NCI-H748 (cell line): ENCODE measurements at regions not wholly inside any gene's neighbourhood (a gene's known extent, or its start where the extent isn't known, plus 50 kb on each side); places are given as distances from the start of the nearest gene placed in this dataset.

ENCODE experiments used
- DNase-seq: peaks from one replicate; lab custom pipeline; 2025; ENCODE audit not compliant: unreplicated experiment; lab: John Stamatoyannopoulos, UW

GRCh38 chr5:162323466-162323865, 255.9 kb downstream of the GABRG2 start:
- no peak for DNase-seq

DNA sequence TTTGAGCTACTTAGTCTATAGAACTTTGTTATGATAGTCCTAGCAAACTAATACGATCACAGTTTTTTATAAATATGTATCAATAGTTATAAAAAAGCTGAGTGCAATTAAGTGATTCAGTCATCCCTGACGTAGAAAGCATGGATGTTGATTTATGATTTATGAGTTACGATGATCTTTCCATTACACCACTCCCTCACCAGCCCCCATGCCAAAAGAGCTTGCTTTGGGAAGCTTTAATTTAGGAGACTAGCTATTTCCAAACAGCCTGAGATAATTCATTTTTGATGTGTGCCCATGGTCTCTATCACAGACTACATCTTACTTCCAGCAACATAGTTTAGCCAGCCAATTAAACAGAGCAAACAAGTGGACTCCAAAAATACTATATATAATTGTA, 256.8 kb downstream of the GABRG2 start:
- no peak for DNase-seq

- no peak for DNase-seq
Measured at GRCh38 chr5:162325143-162325727, 257.7 kb downstream of the GABRG2 start.

GRCh38 chr5:162334944-162335343, 267.4 kb downstream of the GABRG2 start:
- DNase-seq = no peak

DNA sequence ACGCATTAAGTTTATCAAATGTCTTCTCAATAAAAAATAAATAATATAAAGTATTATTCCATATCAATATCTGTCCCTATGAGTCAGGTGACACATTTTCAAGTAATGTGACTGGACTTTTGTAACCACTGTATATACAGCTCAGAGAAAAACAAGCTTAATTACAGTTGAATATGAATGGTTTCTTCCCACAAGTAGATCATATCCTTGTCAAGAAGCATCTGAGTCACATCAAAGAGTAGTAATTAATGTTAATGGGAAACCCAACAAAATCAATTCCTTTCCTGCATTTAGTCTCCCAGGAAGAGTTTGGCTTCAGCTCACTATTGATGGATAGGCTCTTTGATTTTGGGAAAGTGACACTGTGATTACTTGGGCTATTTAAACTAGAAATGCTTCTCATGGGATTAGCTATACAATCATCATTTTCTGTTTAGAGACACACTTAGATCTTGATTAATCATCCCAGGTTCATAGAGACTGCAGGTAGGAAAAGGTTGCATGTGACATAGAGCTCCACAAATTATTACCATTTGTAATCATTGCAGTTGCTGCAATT, 292.9 kb downstream of the GABRG2 start:
- no peak for DNase-seq

DNA sequence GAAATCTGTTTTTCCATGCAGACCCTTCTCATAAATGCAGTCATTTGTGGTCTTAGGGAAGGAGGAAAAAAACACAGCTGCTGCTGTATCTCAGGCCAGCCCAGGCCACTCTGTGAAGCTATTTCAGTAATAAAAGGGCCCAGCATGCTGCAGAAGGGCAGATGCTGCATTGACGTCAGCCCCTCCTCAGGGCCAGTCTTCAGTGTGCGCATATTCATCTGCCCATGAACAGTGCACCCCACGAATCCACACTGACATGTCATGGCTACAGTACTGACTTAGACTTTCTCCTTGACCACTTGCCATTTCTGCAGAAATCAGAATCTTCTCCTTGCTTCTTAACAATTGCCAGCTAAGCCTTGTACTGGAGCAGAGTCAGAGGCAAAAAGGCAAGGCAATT, 304.7 kb downstream of the GABRG2 start:
- DNase-seq = no peak

DNA sequence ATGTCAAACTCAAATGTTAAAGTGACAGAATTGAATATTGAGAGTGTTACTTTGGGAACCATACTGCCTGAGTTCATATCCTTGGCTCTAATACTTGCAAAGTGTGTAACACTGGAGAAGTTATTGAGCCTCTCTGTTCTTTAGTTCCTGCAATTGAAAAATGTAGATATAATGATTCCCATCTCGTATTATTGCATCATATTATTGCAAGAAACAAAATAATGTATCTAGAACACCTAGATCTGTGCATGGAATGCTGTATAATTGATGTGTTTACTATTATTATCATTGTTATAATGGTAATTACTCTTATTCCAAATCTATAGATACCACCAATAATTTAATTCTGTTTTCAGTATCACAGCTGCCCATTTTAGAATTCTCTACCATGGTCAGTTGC, 310.3 kb downstream of the GABRG2 start:
- no peak for DNase-seq

DNA sequence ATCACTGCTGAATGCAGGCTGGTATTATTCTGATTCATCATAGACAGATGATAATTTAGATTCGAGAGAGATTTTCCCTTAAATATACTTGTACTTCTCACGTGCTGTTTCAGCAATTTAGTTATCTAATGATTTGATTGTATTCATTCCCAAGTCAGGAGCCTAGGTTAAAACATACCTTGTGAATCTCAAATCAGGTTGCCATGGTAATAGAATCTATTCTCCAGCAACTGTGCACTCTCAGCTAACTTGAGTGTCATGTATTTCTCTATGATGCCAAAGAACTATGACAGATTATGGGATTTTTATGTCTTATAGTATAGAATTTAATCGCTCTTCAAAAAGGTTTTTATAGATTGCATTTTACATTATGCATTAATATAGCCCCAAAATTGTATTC, 315.3 kb downstream of the GABRG2 start:
- no peak for DNase-seq

- no peak for DNase-seq
Measured at GRCh38 chr5:162384225-162384624, 316.7 kb downstream of the GABRG2 start.

- DNase-seq = no peak
Measured at GRCh38 chr5:162391833-162392232, 324.3 kb downstream of the GABRG2 start.

DNA sequence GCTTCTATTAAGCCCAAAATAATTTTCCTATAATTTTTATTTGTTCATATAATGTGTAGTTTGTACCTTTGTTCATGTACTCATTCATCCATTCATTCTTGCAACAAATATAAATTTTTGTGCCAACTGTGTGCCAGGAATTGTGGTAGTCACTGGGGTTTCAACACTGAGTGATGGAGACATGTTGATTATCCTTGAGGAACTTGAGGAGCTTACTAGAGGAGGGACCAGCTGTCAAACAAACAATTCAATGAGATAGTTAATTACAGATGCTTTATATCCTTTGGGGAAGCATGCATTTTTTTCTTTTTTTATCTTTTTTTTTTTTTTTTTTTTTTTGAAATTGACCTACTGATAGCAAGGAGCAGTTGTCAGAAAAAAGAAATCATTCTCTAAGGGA, 324.8 kb downstream of the GABRG2 start:
- no peak for DNase-seq

DNA sequence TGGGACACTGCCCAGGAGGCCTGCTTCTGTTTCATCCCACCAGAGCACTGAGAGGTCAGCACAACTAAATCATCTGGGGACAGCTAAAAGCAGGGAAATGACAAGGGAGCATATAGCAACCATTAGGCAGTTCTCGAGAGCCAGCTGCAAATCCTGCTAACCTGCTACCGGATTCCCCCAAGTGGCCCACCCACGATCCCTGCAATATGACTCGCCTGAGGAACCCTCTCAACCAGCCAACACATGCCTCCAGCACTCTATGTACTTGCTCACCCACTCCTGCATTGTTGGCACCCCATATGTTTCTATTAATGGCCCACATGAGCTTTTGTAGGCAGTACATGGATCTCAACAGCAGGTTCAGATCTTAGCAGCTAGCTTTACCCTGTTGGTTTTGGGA, 326.0 kb downstream of the GABRG2 start:
- DNase-seq = no peak

DNA sequence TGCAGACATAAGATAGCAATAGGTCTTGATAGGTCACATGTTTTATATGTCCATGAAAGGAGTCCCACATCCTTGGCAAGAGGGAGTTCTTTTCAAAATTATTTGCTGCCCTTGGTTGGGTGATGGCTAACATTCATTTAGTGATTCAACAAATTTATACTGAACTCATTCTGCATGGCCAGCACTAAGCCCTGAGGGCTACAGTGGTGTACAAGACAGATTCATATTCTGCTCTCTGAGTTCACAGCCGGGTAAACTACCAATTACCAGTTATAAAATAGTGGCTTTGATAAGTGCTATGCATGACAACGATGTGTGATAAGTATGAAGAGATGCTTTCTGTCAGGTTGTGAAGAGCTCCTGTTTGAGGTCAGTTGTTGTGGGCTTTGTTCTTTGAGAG, 340.0 kb downstream of the GABRG2 start:
- no peak for DNase-seq

DNA sequence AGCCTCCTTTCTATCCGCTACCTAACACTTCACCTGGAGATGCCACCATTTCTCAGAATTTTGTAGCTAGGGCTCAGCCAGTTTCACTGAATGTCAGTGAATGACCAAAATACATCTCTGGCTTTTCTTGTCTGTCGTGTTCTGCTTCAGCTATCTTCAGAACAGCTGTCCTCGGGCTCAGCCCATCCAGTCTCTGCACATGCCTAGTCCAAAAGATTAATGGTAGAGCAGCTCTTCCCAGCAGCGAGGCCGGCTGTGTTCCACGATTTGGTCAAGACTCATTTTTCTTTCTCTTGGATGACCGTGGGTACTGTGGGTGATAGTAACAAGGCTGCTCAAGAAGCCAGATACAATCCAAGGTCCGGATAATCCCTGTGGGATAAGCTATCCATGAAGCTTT, 342.8 kb downstream of the GABRG2 start:
- no peak for DNase-seq

DNA sequence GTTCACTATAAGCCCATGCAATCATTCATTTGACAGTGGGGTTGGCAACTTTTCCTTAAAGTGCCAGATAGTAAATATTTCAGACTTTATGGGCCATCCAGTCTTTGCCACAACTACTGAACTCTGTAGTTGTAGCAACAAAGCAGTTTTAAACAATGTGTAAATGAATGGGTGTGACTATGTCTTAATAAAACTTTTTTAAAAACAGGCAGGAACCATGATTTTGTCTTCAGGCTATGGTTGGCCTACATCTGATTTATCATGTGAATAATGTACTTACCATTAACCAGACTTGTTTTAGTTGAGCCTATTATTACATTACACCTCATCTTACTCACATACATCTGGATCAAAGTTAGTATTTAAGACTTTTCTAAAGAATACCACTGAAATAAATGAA, 361.6 kb downstream of the GABRG2 start:
- no peak for DNase-seq

DNA sequence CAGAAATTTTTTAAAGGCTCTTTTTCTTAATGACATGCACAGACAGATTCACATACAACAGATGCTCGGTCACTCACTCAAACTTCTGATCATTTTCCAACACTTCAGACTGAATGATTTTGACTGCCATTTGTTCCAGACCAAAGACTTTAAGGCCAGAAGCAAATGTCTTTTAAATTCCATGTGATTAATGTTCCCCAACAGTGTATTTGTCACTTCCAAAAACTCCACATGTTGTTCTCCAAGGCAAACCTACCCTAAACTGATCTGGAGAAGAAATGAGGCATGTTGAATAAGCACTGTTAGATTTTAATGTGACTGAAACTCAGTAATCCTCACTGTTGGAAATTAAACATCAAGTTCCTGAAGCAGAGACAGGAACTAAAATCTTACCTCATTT, 366.7 kb downstream of the GABRG2 start:
- no peak for DNase-seq

DNA sequence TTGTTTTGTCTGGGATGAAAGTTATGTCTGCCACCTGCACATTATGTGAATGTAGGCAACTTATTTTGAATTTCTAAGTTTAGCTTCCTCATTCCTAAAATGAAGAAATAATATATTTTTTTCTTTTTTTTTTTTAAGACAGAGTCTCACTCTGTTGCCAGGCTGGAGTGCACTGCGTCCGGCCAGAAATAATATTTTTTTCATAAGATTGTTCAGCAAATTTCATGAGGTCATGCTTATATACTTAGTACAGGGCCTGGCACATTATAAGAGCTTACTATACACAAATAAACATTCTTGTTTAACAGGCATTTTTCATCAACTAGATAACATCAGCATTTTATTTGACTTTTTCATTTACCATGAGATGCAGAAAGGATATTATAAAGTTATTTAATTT, 368.5 kb downstream of the GABRG2 start:
- no peak for DNase-seq

GRCh38 chr5:162444129-162444762, 376.7 kb downstream of the GABRG2 start:
- DNase-seq = no peak

DNA sequence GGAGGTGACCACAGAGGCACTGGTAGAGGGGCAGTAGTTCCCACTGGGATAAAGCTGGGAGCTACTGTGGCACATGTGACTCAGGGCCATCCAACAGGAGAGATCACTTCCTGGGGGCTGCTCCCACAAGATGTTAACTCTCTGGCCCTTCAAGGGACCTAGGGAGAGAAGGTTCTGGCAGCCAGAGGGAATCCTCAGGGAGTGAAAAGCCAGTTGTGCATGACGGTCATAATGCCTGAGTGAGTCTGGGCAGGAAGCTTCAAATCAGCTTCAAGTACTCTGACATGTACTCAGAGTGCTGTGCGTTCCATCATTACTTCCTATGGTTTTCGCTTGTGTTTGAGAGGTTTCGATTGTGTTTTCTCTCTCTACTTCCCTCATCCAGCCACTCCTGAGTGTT, 388.5 kb downstream of the GABRG2 start:
- no peak for DNase-seq

DNA sequence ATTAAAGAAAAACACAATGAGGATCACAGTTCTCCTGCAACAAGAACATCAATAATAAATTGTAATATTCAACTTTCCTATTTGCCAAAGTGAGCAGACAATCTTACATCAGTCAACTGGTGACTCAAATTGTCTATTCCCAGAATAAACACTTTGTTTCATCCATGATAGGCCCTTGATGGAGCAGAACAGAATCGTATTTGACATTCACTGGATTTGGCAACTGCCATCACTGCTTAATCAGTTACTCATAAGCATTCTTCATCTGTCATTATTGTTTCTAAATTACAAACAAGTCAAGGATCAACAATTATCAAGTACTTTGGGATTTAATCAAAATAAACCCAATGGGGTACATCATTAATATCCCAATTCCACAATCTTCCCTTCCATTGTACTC, 398.4 kb downstream of the GABRG2 start:
- DNase-seq = no peak

DNA sequence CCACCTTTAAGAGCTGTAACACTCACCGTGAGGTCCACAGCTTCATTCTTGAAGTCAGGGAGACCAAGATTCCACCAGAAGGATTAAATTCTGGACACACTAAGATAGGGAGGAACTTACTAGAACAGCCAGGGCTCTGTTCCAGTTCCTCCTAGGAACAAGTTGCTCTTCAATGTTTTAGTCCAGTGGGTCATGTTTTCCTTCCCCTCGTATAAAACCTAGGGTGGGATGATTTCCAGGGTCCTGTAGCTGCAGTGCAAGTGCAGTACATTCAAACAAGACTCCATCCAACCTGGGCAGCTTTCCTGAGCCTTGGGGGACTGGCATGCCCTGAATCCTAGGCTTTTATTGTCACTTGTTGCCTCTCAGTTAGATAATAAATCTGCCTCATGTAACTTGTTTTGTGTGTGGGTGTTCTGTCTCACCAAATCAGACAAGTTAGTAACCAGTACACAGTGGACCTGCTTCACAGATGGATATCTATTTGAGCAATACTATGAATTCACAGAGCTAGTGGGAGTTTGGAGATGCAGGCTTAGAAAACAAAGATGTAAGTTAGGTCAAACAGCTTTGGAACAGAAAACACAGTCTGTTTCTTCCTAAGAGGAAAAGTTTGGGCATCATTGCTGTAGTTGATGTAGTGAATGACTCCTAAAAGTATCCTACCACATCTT, 405.6 kb downstream of the GABRG2 start:
- DNase-seq = no peak

- no peak for DNase-seq
Measured at GRCh38 chr5:162474239-162474638, 406.7 kb downstream of the GABRG2 start.
